Aorta (tissue), 5 donors: ENCODE measurements at regions not wholly inside any gene's neighbourhood (a gene's known extent, or its start where the extent isn't known, plus 50 kb on each side); places are given as distances from the start of the nearest gene placed in this dataset.
A peak's percentile ranks its signal among the peaks of the same experiment; 100 is the strongest.

Experiments
- ATAC-seq: fragments of 200-7000 bp; cut with Tn5 transposase; one replicate; pipeline ENCODE4 v1.9.1; 2022; ENCODE audit warnings: moderate library complexity; ENCODE audit not compliant: low FRiP score
- DNase-seq, 2 donors: peaks; one replicate each; pipeline ENCODE4 v3.0.0-alpha.2; 2020
- H3K27ac ChIP-seq, 2 donors: one replicate each; pipeline ENCODE4 v1.5.1; 2013; ENCODE audit warnings: low read length in 2 of 2, mild to moderate bottlenecking in 2 of 2, moderate library complexity in 2 of 2, control low read depth in 1 of 2, inconsistent platforms in 1 of 2, low read depth in 1 of 2
- H3K27me3 ChIP-seq, 2 donors: one replicate each; pipeline ENCODE4 v1.6.1; 2013; ENCODE audit warnings: control low read depth in 1 of 2, low read length in 1 of 2, mild to moderate bottlenecking in 1 of 2, moderate library complexity in 1 of 2; ENCODE audit not compliant: insufficient read depth in 2 of 2, control insufficient read depth in 1 of 2
- H3K36me3 ChIP-seq, 2 donors: one replicate each; pipeline ENCODE4 v1.6.1; 2013; ENCODE audit warnings: control low read depth in 1 of 2, low read length in 1 of 2, mild to moderate bottlenecking in 1 of 2; ENCODE audit not compliant: insufficient read depth in 2 of 2, control insufficient read depth in 1 of 2
- H3K4me1 ChIP-seq, 2 donors: one replicate each; pipeline ENCODE4 v1.6.1; 2013; ENCODE audit warnings: low read length in 2 of 2, control low read depth in 1 of 2, mild to moderate bottlenecking in 1 of 2, moderate library complexity in 1 of 2; ENCODE audit not compliant: insufficient read depth in 2 of 2, control insufficient read depth in 1 of 2
- H3K4me3 ChIP-seq, 2 donors: one replicate each; pipeline ENCODE4 v1.5.1; 2013; ENCODE audit warnings: low read length in 2 of 2, control low read depth in 1 of 2, mild to moderate bottlenecking in 1 of 2
- H3K9me3 ChIP-seq: one replicate; pipeline ENCODE4 v1.6.1; 2013; ENCODE audit warnings: mild to moderate bottlenecking, low read length; ENCODE audit not compliant: control insufficient read depth
- WGBS, 2 donors: extraction: QIAGEN DNeasy Blood & Tissue Kit; methylation state at CpG; one replicate each; pipeline ENCODE4 v1.1.7; 2013; 5-methylcytosine and 5-hydroxymethylcytosine counted together
- intact Hi-C, 2 donors: fragments of 100-400 bp; cut with DNase I; formaldehyde crosslinking; loops; one replicate each; pipeline versions ENCODE4 v1.14.2 to v1.15.0; 2022
- donor health status: healthy with polysubstance abuse.
- donor health status: Bipolar disorder and iron deficiency.
- donor health status: DM: no; HTN: no; CAD: no.
- donor health status: DM: no; HTN: no; CAD: no.
- donor health status: DM: yes; HTN: yes; CAD: no.

DNA sequence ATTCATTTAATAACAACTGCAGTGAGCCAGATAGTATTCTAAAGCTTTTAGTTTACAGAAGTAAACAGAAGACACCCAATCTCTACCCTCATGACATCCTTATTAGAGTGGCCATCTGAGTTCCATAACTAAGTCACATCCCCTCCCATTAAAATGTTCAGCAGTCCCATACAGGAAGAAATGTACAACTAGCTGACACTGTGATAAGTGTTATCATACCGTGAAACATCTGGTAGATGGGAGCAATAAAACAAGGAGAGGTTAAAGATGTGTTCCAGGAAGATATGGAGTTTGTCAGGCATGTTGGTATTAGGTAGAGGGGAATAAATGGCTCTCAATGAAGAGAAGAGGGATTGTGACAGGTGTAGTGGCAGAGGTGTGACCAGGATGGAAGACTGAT lies 60.5 kb upstream of the CAV2 start:
- intact Hi-C loops = loop anchor here (5.0 kb wide), 3 partner anchors 143 to 177 kb away; no protein-coding TSS in a partner anchor
- Histone ChIP-seq H3K36me3 (no peaks in the 10 kb centered on the region), H3K4me1 (peaks cover 1 to 9% of the 10 kb centered on the region in 2 donors)

DNA sequence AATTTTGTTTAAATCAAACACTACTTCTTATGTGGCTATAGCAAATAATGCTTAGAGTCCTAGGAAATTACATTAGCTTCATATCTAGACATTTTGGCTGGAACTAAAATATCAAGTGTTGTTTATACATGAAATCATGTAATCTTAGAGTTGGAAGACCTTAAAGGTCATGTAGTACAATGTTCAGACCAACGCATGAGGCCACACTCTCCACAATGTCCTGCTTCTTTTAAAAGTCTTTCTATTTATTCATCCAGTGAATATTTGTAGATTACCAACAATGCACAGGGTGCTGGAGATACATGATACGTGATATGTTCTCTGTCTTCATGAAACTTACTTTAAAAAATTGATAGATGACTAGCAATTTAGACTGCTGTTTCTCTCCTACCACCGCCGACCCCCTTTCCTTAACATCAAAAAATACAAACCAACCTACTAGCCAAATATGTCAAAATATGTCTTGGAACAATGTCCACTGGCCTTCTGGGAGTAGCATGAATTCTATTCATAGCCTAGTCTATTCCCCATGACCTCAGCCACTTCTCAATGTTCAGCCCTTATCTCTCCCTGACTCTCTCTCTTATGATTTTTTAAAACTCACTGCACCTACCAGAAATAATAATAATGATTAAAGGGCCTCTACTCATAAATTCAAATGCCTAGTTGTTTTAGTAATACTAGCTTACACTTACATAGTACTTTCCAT lies 59.5 kb upstream of the CAV2 start:
- DNase-seq (no peak), ATAC-seq (peak; percentile 74)
- H3K9me3 ChIP-seq = no peaks in the 10 kb centered on the region
- 6 to 8% methylated on average over 4 of the region's 4 CpGs for WGBS, 2 donors
- no peaks in the 10 kb centered on the region for H3K36me3 ChIP-seq
- intact Hi-C loops = loop anchor here (5.0 to 10.0 kb wide), 5 partner anchors 87 to 178 kb away; partner anchors contain the start of gene CAV1 (in 1 of the 2)
- no peaks in the 10 kb centered on the region for H3K27me3 ChIP-seq
- peaks cover 1 to 9% of the 10 kb centered on the region in 2 donors for H3K4me1 ChIP-seq
- peak overlapping the region; percentile 48 to 93 for H3K27ac ChIP-seq
- H3K4me3 ChIP-seq = no peak overlapping the region

More for the DNA sequence above, 60.5 kb upstream of the CAV2 start:
- WGBS, 2 donors = 60 to 67% methylated on average over 1 of the region's 1 CpG
- ATAC-seq (no peak), DNase-seq (no peak)
- Histone ChIP-seq H3K27me3 (no peaks in the 10 kb centered on the region), H3K27ac (peak overlapping the region; percentile 57 to 71), H3K4me3 (no peak overlapping the region), H3K9me3 (no peaks in the 10 kb centered on the region)

DNA sequence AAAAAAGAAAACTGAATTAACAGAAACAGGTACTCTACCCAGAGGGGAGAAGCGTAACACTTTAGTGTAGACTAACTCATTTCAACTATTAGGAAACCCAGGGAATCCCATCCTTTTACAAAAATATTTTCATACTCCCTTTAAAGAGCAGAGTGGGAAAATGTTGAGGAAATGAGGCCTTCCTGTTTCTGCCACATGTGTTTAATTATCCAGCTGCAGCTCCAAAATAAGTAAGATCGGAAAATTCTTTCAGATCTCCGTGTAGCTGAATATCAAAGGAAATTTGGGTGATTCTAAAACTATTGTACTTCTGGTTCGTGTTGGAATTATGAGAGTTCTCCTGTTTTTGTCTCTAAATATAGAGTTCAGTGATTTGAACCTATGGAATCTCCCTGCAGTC lies 58.0 kb upstream of the CAV2 start:
- Histone ChIP-seq H3K4me1 (peaks cover 1 to 12% of the 10 kb centered on the region in 2 donors), H3K36me3 (no peaks in the 10 kb centered on the region), H3K4me3 (no peak overlapping the region), H3K27me3 (no peaks in the 10 kb centered on the region), H3K27ac (peak overlapping the region in 1 of 2 donors; percentile 43), H3K9me3 (no peaks in the 10 kb centered on the region)
- ATAC-seq (no peak), DNase-seq (no peak)
- intact Hi-C loops = loop anchor here (5.0 to 10.0 kb wide), 2 partner anchors 86 to 133 kb away; partner anchors contain the start of gene CAV1 (in 1 of the 2)
- 22 to 26% methylated on average over 4 of the region's 4 CpGs for WGBS, 2 donors

DNA sequence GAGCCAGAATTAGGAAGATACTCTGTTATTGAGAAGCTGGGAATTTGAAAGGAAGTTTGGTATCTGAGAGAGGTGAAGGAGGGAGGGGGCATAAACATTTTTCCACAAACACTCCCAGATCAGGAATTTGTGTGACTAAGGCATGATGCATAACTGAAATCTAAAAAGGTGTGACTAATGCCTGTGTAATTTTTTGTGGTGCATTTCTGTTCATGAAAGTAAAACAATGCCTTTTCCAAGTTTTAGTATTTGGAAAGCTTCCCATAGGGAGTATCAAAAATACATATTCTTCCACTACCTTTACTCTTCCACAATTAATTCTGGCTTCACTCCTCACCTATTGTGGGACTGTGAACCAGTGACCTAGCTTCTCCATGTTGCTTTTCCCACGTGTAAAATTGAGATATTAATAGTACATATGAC lies 56.4 kb upstream of the CAV2 start:
- WGBS, 2 donors = 2 to 8% methylated on average over 1 of the region's 1 CpG
- H3K27me3 ChIP-seq = no peaks in the 10 kb centered on the region
- DNase-seq = no peak
- no peak overlapping the region for H3K27ac ChIP-seq
- ATAC-seq = peak; percentile 27
- no peaks in the 10 kb centered on the region for H3K9me3 ChIP-seq
- intact Hi-C loops = loop anchor here (5.0 to 10.0 kb wide), 2 partner anchors 84 to 132 kb away; partner anchors contain the start of gene CAV1 (in 1 of the 2)
- H3K4me3 ChIP-seq = no peak overlapping the region
- H3K36me3 ChIP-seq = no peaks in the 10 kb centered on the region
- H3K4me1 ChIP-seq = peaks cover 1 to 12% of the 10 kb centered on the region in 2 donors

DNA sequence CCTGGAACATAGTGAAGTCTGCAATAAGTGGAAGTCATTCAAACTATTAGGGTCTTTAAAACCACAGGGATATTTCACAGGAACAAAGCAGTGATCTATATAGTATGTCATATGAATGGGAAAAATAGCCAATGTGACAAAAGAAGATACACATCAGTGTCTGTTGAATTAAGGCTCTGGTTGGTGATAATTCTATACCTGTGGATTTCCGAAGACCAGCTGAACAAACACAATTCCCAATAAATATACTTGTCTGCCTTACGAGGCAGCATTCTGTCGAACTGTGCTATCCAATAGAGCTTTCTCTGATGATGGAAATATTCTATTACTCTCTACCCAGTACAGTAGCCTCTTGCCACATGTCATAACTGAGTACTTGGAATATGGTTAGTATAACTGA lies 55.9 kb upstream of the CAV2 start:
- ATAC-seq = no peak
- no peaks in the 10 kb centered on the region for H3K36me3 ChIP-seq
- peaks cover 1 to 12% of the 10 kb centered on the region in 2 donors for H3K4me1 ChIP-seq
- H3K4me3 ChIP-seq = no peak overlapping the region
- no peak for DNase-seq
- H3K9me3 ChIP-seq = no peaks in the 10 kb centered on the region
- intact Hi-C loops = loop anchor here (5.0 to 10.0 kb wide), 2 partner anchors 84 to 131 kb away; partner anchors contain the start of gene CAV1 (in 1 of the 2)
- 82 to 88% methylated on average over 3 of the region's 3 CpGs for WGBS, 2 donors
- H3K27ac ChIP-seq = peak overlapping the region in 1 of 2 donors; percentile 43
- H3K27me3 ChIP-seq = no peaks in the 10 kb centered on the region

DNA sequence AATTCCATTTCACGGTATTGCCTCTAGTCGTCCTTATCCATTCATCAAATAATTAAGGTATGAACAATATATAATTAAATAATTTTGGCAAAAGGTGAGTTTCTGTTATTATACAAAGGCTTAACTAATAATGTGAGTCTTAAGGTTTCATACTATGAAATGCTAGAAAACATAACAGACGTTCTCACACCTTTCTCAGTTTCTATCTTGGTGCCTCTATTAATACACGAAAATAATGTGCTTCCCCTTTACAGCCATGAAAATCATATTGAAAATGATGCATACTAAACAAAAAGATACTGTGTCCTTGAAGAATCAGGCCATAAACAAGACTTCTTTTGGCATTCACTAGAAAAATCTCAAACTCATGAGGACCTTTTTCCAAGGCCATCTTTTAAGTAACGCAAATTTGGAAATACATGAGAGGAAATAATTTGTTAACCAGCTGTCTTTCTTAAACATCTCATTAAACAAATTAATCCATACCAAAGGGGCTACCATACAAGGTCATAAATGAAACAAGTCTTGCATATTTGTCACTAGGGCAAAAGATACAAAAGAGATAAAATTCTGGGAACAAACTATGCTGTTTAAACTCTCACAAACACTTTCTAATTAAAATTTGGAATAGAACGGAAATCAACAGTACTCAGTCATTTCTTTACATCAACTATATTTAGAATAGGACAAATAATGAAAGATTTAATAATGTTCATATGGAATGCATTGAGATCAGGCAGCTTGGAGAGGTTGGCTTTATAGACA lies 53.9 kb upstream of the CAV2 start:
- peaks cover 2 to 9% of the 10 kb centered on the region in 2 donors for H3K4me1 ChIP-seq
- intact Hi-C loops = loop anchor here in 1 of 2 donors (5.0 to 10.0 kb wide), 2 partner anchors 52 to 129 kb away; partner anchors contain the start of gene CAV2
- WGBS, 2 donors = 77 to 85% methylated on average over 6 of the region's 6 CpGs
- ATAC-seq = no peak
- H3K27ac ChIP-seq = peak overlapping the region in 1 of 2 donors; percentile 18
- H3K27me3 ChIP-seq = no peaks in the 10 kb centered on the region
- no peaks in the 10 kb centered on the region for H3K36me3 ChIP-seq
- no peak for DNase-seq
- no peak overlapping the region for H3K4me3 ChIP-seq
- H3K9me3 ChIP-seq = no peaks in the 10 kb centered on the region

DNA sequence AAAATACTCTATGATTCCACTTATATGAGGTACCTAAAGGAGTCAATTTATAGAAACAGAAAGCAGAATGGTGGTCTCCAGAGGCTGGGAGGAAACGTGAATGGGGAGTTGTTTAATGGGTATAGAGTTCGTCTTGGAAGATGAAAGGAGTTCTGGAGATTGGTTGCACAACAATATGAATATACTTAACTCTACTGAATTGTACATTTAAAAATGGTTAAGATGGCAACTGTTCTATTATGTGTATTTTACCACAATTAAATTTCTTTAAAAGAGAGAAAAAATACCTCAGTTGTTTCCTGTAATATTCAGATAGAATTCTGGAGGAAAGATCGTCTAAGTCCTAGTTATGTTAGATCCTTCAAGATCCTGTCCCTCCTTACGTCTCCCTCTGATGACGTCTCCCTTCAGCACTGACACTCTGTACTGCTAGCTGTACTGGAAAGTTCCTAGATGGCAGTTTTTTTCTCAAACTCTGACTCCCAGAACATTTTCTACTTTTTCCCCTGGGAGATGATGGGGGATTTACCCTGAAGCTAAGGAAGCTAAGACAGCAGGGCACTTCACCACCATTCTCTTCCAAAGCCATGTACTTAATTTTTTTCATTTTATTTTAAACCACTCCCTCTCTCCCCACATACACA lies 53.2 kb upstream of the CAV2 start:
- 17 to 28% methylated on average over 5 of the region's 5 CpGs for WGBS, 2 donors
- intact Hi-C loops = loop anchor here in 1 of 2 donors (5.0 to 10.0 kb wide), 2 partner anchors 51 to 128 kb away; partner anchors contain the start of gene CAV2
- Histone ChIP-seq H3K4me3 (no peak overlapping the region), H3K27me3 (no peaks in the 10 kb centered on the region), H3K36me3 (no peaks in the 10 kb centered on the region), H3K27ac (peak overlapping the region in 1 of 2 donors; percentile 18), H3K9me3 (no peaks in the 10 kb centered on the region), H3K4me1 (peaks cover 2 to 12% of the 10 kb centered on the region in 2 donors)
- DNase-seq (no peak), ATAC-seq (peak; percentile 23)

DNA sequence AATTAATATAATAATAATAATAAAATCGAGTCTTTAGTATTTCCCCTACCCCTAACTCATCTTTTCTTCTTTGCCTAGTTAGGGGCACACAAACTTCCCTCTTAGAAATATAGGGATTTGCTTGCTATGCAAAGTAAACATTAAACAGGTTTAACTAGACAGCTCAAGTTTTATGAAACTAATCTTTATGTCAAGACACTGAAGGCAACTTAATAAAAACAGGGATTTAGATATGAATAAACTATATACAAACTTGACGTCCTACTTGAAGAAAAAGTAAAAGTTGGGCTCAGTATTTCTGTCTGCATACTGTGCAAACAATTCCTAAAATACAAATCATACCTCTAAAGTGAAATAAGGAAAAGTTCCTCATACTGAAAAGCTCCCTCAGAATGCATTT lies 52.1 kb upstream of the CAV2 start:
- H3K27ac ChIP-seq = no peak overlapping the region
- H3K36me3 ChIP-seq = no peaks in the 10 kb centered on the region
- intact Hi-C loops = loop anchor here in 1 of 2 donors (5.0 to 10.0 kb wide), 2 partner anchors 50 to 127 kb away; partner anchors contain the start of gene CAV2
- no peaks in the 10 kb centered on the region for H3K27me3 ChIP-seq
- H3K9me3 ChIP-seq = no peaks in the 10 kb centered on the region
- H3K4me3 ChIP-seq = no peak overlapping the region
- WGBS, 2 donors = 7 to 17% methylated on average over 2 of the region's 2 CpGs
- ATAC-seq = no peak
- H3K4me1 ChIP-seq = peaks cover 2 to 12% of the 10 kb centered on the region in 2 donors
- DNase-seq = no peak
